Central memory CD8-positive, alpha-beta T cell (primary cell): ENCODE measurements at regions not wholly inside any gene's neighbourhood (a gene's known extent, or its start where the extent isn't known, plus 50 kb on each side); places are given as distances from the start of the nearest gene placed in this dataset.

Experiments used
- ATAC-seq: fragments of 150-1000 bp; cut with Tn5 transposase; replicated peaks from 2 replicates; pipeline ENCODE4 v1.10.0; 2022; ENCODE audit warnings: mild to moderate bottlenecking, moderate FRiP score, moderate number of reproducible peaks; ENCODE audit not compliant: poor library complexity, severe bottlenecking; ENCODE audit errors: extremely low read depth
- DNase-seq, 2 donors: peaks; one replicate each; pipeline ENCODE4 v3.0.0; 2021; ENCODE audit warnings: low spot score in 2 of 2
- H3K27ac Mint-ChIP-seq: one replicate; pipeline ENCODE4 v1.8.0; 2022; ENCODE audit warnings: low read depth, mild to moderate bottlenecking, moderate library complexity, mixed read lengths
- H3K27me3 Mint-ChIP-seq: one replicate; pipeline ENCODE4 v1.8.0; 2022; ENCODE audit warnings: mixed read lengths
- H3K36me3 Mint-ChIP-seq: one replicate; pipeline ENCODE4 v1.8.0; 2022; ENCODE audit warnings: mild to moderate bottlenecking, moderate library complexity, mixed read lengths; ENCODE audit not compliant: insufficient read depth
- H3K4me1 Mint-ChIP-seq: one replicate; pipeline ENCODE4 v1.8.0; 2022; ENCODE audit warnings: mixed read lengths
- H3K4me3 Mint-ChIP-seq: one replicate; pipeline ENCODE4 v1.8.0; 2022; ENCODE audit warnings: mild to moderate bottlenecking, moderate library complexity, mixed read lengths
- H3K9me3 Mint-ChIP-seq: one replicate; pipeline ENCODE4 v1.8.0; 2022; ENCODE audit warnings: mixed read lengths

DNA sequence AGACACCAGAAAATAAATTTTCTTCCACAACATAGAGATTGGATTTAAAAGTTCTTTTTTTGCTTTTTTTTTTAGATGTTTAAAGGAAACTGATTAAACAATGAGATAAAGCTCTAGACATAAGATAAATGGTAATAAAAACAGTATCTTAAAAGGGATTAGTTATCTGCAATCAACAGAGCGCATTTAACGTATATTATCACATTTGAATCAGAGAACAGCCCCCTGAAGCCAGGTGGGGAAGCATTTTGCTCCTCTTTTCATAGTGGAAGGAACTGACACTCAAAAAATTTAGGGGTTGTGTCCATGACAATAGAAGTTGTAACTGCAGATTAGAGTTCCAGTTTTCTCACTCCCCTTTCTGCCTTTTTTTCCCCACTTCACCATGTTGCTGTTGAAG, 367.6 kb downstream of the SPATA31D1 start:
- no peaks in the 10 kb centered on the region for H3K36me3 Mint-ChIP-seq
- H3K4me1 Mint-ChIP-seq, result no peaks in the 10 kb centered on the region
- H3K9me3 Mint-ChIP-seq, result peaks cover 5% of the 10 kb centered on the region
- DNase-seq (no peak), ATAC-seq (no peak)
- no peak overlapping the region for H3K27ac Mint-ChIP-seq
- H3K4me3 Mint-ChIP-seq, result no peak overlapping the region
- no peaks in the 10 kb centered on the region for H3K27me3 Mint-ChIP-seq

DNA sequence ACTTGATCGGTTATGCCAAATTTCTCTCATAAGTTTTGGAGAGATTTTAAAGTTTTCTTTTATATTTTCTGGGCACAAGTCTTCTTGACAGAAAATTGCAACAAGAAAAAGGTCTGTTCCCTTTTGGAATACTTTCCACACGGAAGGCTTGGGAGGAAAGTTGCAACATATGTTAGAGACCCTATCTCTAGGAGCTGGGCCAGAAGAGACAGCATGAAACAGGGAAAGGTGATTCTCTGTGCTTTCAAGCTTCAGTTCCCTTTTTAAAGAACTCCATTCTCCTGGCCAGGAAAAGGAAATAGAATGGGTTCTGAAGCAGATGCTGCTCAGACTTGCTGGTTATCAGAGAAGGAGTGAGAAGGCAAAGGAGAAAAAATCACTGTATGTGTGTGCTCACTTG, 368.3 kb downstream of the SPATA31D1 start:
- ATAC-seq, result no peak
- no peak overlapping the region for H3K27ac Mint-ChIP-seq
- no peaks in the 10 kb centered on the region for H3K36me3 Mint-ChIP-seq

DNA sequence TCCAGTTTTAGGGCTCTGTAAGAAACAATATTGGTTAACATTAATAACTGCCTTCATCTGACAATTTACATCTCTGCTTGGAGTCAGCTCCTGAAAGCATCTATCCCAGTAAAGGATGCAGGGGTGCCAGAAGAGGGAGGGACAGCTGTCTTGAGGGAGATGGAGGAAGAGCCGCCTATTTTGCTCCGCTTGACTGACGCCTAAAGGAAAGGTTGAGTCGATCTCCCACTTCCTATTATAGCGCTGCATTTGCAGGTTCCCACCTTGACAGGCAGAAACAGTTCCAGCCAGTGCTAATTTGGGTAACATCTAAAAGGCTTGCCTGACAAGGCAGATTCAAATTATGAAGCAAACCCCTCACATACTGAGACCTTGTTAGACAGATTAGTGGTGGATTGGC, 374.6 kb downstream of the SPATA31D1 start:
- H3K27ac Mint-ChIP-seq, result no peak overlapping the region
- no peak for DNase-seq
- no peak overlapping the region for H3K4me3 Mint-ChIP-seq
- no peak for ATAC-seq
- H3K36me3 Mint-ChIP-seq, result no peaks in the 10 kb centered on the region
- no peaks in the 10 kb centered on the region for H3K4me1 Mint-ChIP-seq
- no peaks in the 10 kb centered on the region for H3K27me3 Mint-ChIP-seq
- peaks cover 23% of the 10 kb centered on the region for H3K9me3 Mint-ChIP-seq

More for the DNA sequence above, 368.3 kb downstream of the SPATA31D1 start:
- no peaks in the 10 kb centered on the region for H3K4me1 Mint-ChIP-seq
- H3K4me3 Mint-ChIP-seq, result no peak overlapping the region
- H3K9me3 Mint-ChIP-seq, result peaks cover 10% of the 10 kb centered on the region
- no peaks in the 10 kb centered on the region for H3K27me3 Mint-ChIP-seq
- DNase-seq, result no peak

DNA sequence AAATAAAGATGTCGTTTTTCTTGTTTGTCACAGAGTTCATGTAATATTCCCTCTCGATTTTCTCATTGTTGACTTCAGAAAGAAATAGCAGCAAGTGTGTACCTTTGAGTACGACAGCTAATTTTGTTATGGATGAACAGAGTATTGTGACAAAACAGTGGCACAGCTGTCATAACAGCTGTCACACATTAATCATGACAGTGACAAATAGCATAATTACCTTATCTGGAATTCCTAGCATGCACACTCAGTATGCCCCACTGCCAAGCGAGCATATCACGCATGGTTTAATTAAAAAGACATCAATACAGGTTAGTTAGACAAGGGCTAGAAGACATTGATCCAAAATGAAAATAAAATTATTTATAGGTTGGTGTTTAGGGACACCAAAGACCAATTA, 375.1 kb downstream of the SPATA31D1 start:
- ATAC-seq (no peak), DNase-seq (no peak)
- Mint-ChIP-seq H3K4me3 (no peak overlapping the region), H3K27ac (no peak overlapping the region), H3K4me1 (no peaks in the 10 kb centered on the region), H3K9me3 (peaks cover 23% of the 10 kb centered on the region), H3K27me3 (no peaks in the 10 kb centered on the region), H3K36me3 (no peaks in the 10 kb centered on the region)

DNA sequence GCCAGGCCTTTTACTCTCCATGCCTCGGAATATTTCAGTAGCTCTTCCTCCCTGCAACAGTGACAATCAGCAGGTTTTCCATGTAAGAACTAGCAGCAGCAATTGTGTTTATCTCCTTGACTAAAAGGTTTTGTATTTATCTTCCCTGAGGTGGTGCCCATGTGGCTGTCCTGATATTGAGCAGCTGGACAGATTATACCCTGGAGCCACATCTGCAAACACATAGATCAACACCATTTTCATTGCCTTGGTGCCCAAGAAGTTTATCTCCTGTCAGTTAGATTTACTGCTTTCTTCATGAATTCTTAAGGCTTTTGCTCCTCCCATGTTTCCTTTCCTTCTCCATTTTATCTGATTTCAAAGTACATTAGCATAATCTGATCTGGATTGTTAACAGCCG, 378.4 kb downstream of the SPATA31D1 start:
- no peak overlapping the region for H3K4me3 Mint-ChIP-seq

DNA sequence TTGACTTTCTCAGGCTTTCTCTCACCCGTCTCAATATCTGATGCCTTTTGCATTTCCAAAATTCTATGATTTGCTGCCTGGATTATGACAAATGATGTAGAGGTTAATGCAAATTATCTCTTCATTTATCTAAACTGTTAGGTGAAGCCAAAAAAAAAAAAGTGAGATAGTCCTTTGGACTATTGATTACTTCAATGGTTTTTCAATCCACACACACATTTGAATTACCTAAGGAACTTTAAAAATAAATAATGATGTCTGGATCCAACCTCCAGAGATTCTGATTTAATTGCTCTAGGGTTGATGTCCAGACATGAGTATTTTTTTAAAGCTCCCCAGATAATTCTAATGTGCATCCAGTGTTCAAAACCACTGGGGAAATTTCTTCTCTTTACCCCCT, 379.4 kb downstream of the SPATA31D1 start:
- Mint-ChIP-seq H3K27me3 (no peaks in the 10 kb centered on the region), H3K9me3 (peaks cover 22% of the 10 kb centered on the region), H3K36me3 (no peaks in the 10 kb centered on the region), H3K4me3 (no peak overlapping the region), H3K27ac (no peak overlapping the region), H3K4me1 (no peaks in the 10 kb centered on the region)
- DNase-seq (no peak), ATAC-seq (no peak)

More for the DNA sequence above, 378.4 kb downstream of the SPATA31D1 start:
- DNase-seq, result no peak
- ATAC-seq, result no peak
- H3K36me3 Mint-ChIP-seq, result no peaks in the 10 kb centered on the region
- H3K27me3 Mint-ChIP-seq, result no peaks in the 10 kb centered on the region
- H3K27ac Mint-ChIP-seq, result no peak overlapping the region
- peaks cover 22% of the 10 kb centered on the region for H3K9me3 Mint-ChIP-seq
- H3K4me1 Mint-ChIP-seq, result no peaks in the 10 kb centered on the region

DNA sequence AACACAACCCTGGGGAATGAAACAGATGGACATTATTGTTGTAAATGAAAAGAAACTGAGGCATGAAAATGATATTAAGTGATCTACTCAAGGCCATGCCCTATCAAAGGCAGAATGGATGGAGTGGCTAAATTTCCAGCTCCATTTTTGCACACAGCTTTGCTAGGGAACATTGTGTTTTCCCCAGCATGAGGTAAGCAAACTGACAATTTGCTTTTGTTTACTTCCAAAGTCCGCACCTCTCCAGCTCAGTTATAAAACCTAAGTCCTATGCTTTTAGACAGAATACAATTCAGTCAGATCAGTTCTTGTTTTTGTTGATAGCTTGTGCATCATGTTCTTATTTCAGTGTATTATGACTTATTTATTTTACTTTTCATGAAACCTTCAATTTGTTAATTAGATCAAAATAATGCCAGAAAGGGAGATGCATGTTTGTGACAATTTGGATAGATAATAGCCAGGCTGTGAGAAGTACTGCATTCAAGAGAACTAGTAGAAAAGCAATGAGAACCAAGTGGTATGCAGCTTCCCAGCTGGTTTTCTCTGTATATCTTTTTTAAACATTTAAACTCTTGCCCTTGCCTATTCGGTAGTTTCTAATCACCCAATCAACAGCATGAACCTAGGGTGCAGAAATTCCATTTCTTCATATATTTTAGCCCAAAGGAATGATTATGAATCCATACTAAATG, 380.8 kb downstream of the SPATA31D1 start:
- Mint-ChIP-seq H3K27me3 (no peaks in the 10 kb centered on the region), H3K36me3 (no peaks in the 10 kb centered on the region), H3K9me3 (peaks cover 27% of the 10 kb centered on the region), H3K27ac (no peak overlapping the region), H3K4me1 (no peaks in the 10 kb centered on the region), H3K4me3 (no peak overlapping the region)
- DNase-seq (no peak), ATAC-seq (no peak)

DNA sequence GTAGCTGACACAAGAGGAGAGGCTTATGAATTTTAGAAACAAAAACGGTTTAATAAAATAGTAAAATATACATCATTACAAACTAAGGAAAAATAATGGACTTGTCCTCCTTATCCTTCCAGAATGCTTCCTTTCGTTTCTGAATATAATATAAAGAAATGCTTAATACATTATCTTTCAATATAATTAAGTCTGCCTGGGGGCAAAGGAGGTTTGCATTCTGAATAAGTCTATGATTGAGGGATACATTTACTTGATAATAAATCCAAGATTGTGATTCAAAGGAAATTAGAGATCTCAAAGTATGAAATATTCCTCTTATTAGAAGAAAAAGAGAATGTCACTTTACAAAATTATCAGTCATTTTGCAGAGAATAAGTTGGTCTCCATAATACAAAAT, 386.5 kb downstream of the SPATA31D1 start:
- no peak overlapping the region for H3K4me3 Mint-ChIP-seq
- H3K27ac Mint-ChIP-seq, result no peak overlapping the region
- H3K36me3 Mint-ChIP-seq, result no peaks in the 10 kb centered on the region
- H3K4me1 Mint-ChIP-seq, result no peaks in the 10 kb centered on the region
- no peaks in the 10 kb centered on the region for H3K27me3 Mint-ChIP-seq
- peaks cover 27% of the 10 kb centered on the region for H3K9me3 Mint-ChIP-seq
- DNase-seq (no peak), ATAC-seq (no peak)

DNA sequence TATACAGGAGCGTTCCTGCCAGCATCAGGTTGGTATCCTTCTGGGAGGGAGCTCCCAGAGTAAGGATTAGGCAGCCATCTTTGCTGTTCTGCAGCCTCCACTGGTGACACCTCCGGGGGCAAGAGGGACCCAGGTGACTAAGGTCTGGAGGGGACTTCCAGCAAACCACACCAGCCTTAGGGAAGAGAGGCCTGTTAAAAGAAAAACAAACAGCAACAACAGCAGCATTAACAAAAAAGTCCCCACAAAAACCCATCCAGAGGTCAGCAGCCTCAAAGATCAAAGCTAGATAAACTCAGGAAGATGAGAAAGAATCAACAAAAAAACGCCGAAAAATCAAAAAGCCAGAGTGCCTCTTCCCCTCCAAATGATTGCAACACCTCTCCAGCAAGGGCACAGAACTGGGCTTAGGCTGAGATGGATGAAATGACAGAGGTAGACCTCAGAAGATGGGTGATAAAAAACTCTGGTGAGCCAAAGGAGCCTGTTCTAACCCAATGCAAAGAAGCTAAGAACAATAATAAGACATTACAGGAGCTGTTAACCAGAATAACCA, 388.2 kb downstream of the SPATA31D1 start:
- Mint-ChIP-seq H3K27me3 (no peaks in the 10 kb centered on the region), H3K4me3 (no peak overlapping the region), H3K9me3 (peaks cover 28% of the 10 kb centered on the region), H3K4me1 (no peaks in the 10 kb centered on the region), H3K36me3 (no peaks in the 10 kb centered on the region), H3K27ac (no peak overlapping the region)
- no peak for DNase-seq
- no peak for ATAC-seq

DNA sequence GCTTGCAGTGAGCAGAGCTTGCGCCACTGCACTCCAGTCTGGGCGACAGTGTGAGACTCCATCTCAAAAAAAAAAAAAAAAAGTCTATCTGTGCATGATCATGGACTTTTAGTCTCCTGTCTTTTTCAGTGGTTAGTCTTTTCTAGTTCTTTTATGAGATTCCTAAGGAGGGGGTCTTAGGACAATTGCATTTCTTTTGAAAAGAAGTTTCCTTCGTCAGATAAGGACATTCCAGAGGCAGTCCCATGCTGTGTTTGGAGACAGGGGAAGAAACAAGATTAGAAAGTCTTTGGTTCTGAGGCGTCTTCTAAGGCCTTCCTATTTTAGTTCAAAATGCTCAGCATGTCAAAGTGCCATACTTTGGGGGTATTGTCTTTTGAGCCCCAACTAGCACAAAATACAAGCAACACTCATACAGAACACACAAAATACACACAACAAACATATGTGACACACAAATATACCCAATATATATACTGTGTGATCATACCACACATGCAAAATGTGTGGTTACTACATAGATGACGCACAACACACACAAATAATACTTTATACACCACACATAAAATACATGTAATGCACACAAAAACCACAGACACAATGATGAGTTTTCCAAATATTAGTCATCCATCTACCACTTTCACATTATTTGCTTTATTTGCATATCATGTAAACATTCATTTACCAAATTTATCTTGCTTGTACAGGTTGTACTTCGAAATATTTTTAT, 394.5 kb downstream of the SPATA31D1 start:
- H3K27me3 Mint-ChIP-seq, result no peaks in the 10 kb centered on the region
- H3K27ac Mint-ChIP-seq, result no peak overlapping the region
- no peak overlapping the region for H3K4me3 Mint-ChIP-seq
- ATAC-seq (no peak), DNase-seq (no peak)
- peaks cover 2% of the 10 kb centered on the region for H3K36me3 Mint-ChIP-seq
- H3K4me1 Mint-ChIP-seq, result no peaks in the 10 kb centered on the region
- H3K9me3 Mint-ChIP-seq, result peaks cover 24% of the 10 kb centered on the region

DNA sequence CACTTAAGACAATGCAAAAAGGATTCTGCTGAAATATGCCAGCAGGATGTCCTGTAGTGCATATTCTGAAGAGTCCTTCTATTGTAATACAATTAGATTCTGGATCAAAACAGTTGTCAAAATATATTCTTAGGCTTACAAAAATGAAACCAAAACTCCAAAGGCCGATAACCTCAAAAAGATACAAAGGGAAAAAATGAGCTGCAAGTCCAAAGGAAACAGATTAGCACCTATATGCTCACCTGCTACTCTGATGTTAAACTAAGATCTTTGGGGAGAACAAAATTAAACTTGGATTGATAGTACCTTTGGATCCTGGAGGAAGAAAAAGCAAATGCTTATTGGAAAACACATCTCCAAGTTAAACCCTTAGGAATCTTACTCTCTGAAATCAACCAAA, 397.1 kb downstream of the SPATA31D1 start:
- DNase-seq (no peak), ATAC-seq (no peak)
- Mint-ChIP-seq H3K9me3 (peaks cover 19% of the 10 kb centered on the region), H3K4me3 (no peak overlapping the region), H3K4me1 (no peaks in the 10 kb centered on the region), H3K36me3 (peaks cover 2% of the 10 kb centered on the region), H3K27ac (no peak overlapping the region), H3K27me3 (no peaks in the 10 kb centered on the region)

DNA sequence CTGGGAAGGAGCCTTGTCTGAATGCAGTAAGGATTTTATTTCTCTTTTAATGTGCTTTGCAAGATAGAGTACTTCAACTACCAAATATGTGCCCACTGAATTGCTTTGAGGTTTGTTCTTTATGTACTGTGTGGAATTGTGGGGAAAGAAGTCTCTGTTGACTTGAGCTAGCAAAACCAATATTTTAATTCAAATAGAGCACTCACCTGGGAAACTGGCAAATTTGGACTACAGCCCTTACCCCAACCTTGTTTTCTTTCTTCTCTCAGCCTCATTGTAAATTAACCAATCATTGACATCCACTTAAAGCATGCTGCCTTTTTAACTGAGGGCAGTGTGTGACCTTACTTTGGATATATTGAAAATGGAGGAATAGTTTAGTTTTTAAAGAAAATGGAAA, 409.0 kb downstream of the SPATA31D1 start:
- H3K4me3 Mint-ChIP-seq, result no peak overlapping the region
- no peaks in the 10 kb centered on the region for H3K36me3 Mint-ChIP-seq
- H3K9me3 Mint-ChIP-seq, result peaks cover 10% of the 10 kb centered on the region
- no peaks in the 10 kb centered on the region for H3K4me1 Mint-ChIP-seq
- ATAC-seq, result no peak
- no peaks in the 10 kb centered on the region for H3K27me3 Mint-ChIP-seq
- DNase-seq, result no peak
- no peak overlapping the region for H3K27ac Mint-ChIP-seq
